Panc1 (cell line): ENCODE measurements at regions not wholly inside any gene's neighbourhood (a gene's known extent, or its start where the extent isn't known, plus 50 kb on each side); places are given as distances from the start of the nearest gene placed in this dataset.

Experiments used
- ATAC-seq: fragments of 200-7000 bp; cut with Tn5 transposase; 2 replicates; pipeline ENCODE4 v1.9.1; 2020; ENCODE audit warnings: mild to moderate bottlenecking, moderate library complexity
- BruUV-seq: library from RNA; stranded (reverse); fragments of 400-500 nt; replicated peaks from 2 replicates; lab custom pipeline; 2021; lab: Mats Ljungman, UMichigan
- CTCF ChIA-PET: fragments of 300-600 bp; sonication (Branson Sonifier 250); formaldehyde crosslinking; loops from one replicate; lab custom pipeline; 2022; ENCODE audit warnings: antibody characterized with exemption; lab: Charles Lee
- POLR2A ChIA-PET: fragments of 300-600 bp; sonication (Branson Sonifier 250); formaldehyde crosslinking; loops from one replicate; lab custom pipeline; 2022; ENCODE audit warnings: antibody characterized with exemption; lab: Charles Lee
- DNase-seq: peaks from one replicate; pipeline ENCODE4 v3.0.0-alpha.2; 2010; ENCODE audit warnings: low read depth, low spot score
- H3K27ac ChIP-seq: 2 replicates; pipeline ENCODE4 v1.5.1; 2011; ENCODE audit warnings: mild to moderate bottlenecking, low read length, inconsistent platforms
- H3K27me3 ChIP-seq: fragments of 200-500 bp; sonication (Bioruptor generic); 2 replicates; pipeline ENCODE4 v1.6.0; 2014; ENCODE audit warnings: low read length, inconsistent platforms; ENCODE audit not compliant: control insufficient read depth, insufficient read depth
- H3K36me3 ChIP-seq: fragments of 200-500 bp; sonication (Bioruptor generic); 2 replicates; pipeline ENCODE4 v1.5.1; 2014; ENCODE audit warnings: inconsistent platforms, mild to moderate bottlenecking, low read length, moderate library complexity; ENCODE audit not compliant: control insufficient read depth, insufficient read depth
- H3K4me1 ChIP-seq: 2 replicates; pipeline ENCODE4 v1.5.1; 2011; ENCODE audit warnings: inconsistent platforms, mild to moderate bottlenecking, low read length, moderate library complexity; ENCODE audit not compliant: control insufficient read depth, insufficient read depth
- H3K4me3 ChIP-seq, 2 experiments: 2 replicates each; pipeline ENCODE4 v1.5.1; 2011 to 2012; ENCODE audit warnings: low read depth in 2 of 2, low read length in 2 of 2, mild to moderate bottlenecking in 2 of 2, inconsistent platforms in 1 of 2, moderate library complexity in 1 of 2
- H3K9me3 ChIP-seq: fragments of 200-500 bp; sonication (Bioruptor generic); 2 replicates; pipeline ENCODE4 v1.5.1; 2014; ENCODE audit warnings: low read depth, mild to moderate bottlenecking, inconsistent platforms, low read length, moderate library complexity; ENCODE audit not compliant: control insufficient read depth, insufficient read depth
- CTCF ChIP-seq: fragments of 450-650 bp; IDR thresholded peaks from 2 replicates; pipeline ENCODE4 v1.5.1; 2017; ENCODE audit warnings: mild to moderate bottlenecking
- POLR2AphosphoS5 ChIP-seq: IDR thresholded peaks from 2 replicates; pipeline ENCODE4 v1.6.1; 2012; ENCODE audit warnings: mild to moderate bottlenecking, low read depth, low read length, moderate library complexity
- REST ChIP-seq, 2 experiments: IDR thresholded peaks; 2 replicates each; pipeline ENCODE4 v1.6.1; 2011 to 2012; ENCODE audit warnings: low read depth in 2 of 2, control low read depth in 1 of 2, low read length in 1 of 2, mild to moderate bottlenecking in 1 of 2, moderate library complexity in 1 of 2; ENCODE audit not compliant: insufficient read depth in 1 of 2
- SIN3A ChIP-seq: IDR thresholded peaks from 2 replicates; pipeline ENCODE4 v1.6.1; 2012; ENCODE audit warnings: low read depth, mild to moderate bottlenecking, low read length, moderate library complexity, borderline replicate concordance; ENCODE audit not compliant: insufficient read depth
- TCF7L2 ChIP-seq: IDR thresholded peaks from 2 replicates; pipeline ENCODE4 v1.6.1; 2011; ENCODE audit warnings: mild to moderate bottlenecking, low read depth, low read length, inconsistent platforms
- in situ Hi-C: cut with HindIII; loops from 2 replicates; pipeline ENCODE4 v1.10.0; 2016; ENCODE audit warnings: low sequenced_read_pairs, low pct_unique_long_range_greater_than_20kb
- intact Hi-C: fragments of 100-400 bp; cut with micrococcal nuclease; formaldehyde crosslinking; loops from one replicate; pipeline ENCODE4 v1.10.0; 2022; ENCODE audit not compliant: unreplicated experiment

GRCh38 chr18:43869451-43870008 is 592.2 kb upstream of the SYT4 start:
- intact Hi-C loops (no loop called here), in situ Hi-C loops (no loop called here)
- CTCF ChIA-PET, result no interaction called here
- H3K27me3 ChIP-seq, result no peaks in the 10 kb centered on the region
- H3K9me3 ChIP-seq, result no peaks in the 10 kb centered on the region
- POLR2A ChIA-PET, result no interaction called here
- TF ChIP-seq SIN3A (no peak), TCF7L2 (no peak), REST (IDR thresholded peaks at IDR 0.05; ENCODE audit: insufficient read depth in 1 of 2, low read depth in 2 of 2, low read length in 1 of 2) (no peak), CTCF (no peak), POLR2AphosphoS5 (no peak)
- H3K4me1 ChIP-seq, result no peaks in the 10 kb centered on the region
- no peak overlapping the region for H3K4me3 ChIP-seq
- H3K36me3 ChIP-seq, result no peaks in the 10 kb centered on the region
- no peak overlapping the region for H3K27ac ChIP-seq
- ATAC-seq (no peak), DNase-seq (no peak)
- BruUV-seq, result no TSS peak

- no peak for TF ChIP-seq POLR2AphosphoS5
- no peak for TF ChIP-seq TCF7L2
- TF ChIP-seq CTCF, result no peak
- no peak for TF ChIP-seq SIN3A
- TF ChIP-seq REST (IDR thresholded peaks at IDR 0.05; ENCODE audit: insufficient read depth in 1 of 2, low read depth in 2 of 2, low read length in 1 of 2), result no peak
- Histone ChIP-seq H3K4me1 (no peaks in the 10 kb centered on the region), H3K4me3 (no peak overlapping the region), H3K27me3 (no peaks in the 10 kb centered on the region), H3K9me3 (no peaks in the 10 kb centered on the region), H3K27ac (no peak overlapping the region), H3K36me3 (no peaks in the 10 kb centered on the region)
- no peak for ATAC-seq
- no TSS peak for BruUV-seq
- CTCF ChIA-PET, result no interaction called here
- POLR2A ChIA-PET, result no interaction called here
- in situ Hi-C loops (no loop called here), intact Hi-C loops (no loop called here)
- no peak for DNase-seq
Observed at GRCh38 chr18:43870626-43871025, 593.3 kb upstream of the SYT4 start.
